GM12878 (cell line): ENCODE measurements at regions not wholly inside any gene's neighbourhood (a gene's known extent, or its start where the extent isn't known, plus 50 kb on each side); places are given as distances from the start of the nearest gene placed in this dataset.

ENCODE experiments used
- ATAC-seq: fragments of 200-7000 bp; cut with Tn5 transposase; 3 replicates; pipeline ENCODE4 v1.9.1; 2020; ENCODE audit warnings: mild to moderate bottlenecking, moderate library complexity
- BruUV-seq: library from RNA; stranded (reverse); fragments of 400-500 nt; replicated peaks from 2 replicates; lab custom pipeline; 2021; lab: Mats Ljungman, UMichigan
- CTCF ChIA-PET: fragments of 300-600 bp; sonication (Branson Sonifier 250); formaldehyde crosslinking; extraction: SDS; loops from one replicate; lab custom pipeline; 2021; ENCODE audit warnings: inconsistent platforms; lab: Yijun Ruan, JAX
- POLR2A ChIA-PET: fragments of 350-600 bp; formaldehyde crosslinking; extraction: SDS; loops from one replicate; lab custom pipeline; 2021; ENCODE audit warnings: inconsistent platforms; lab: Charles Lee
- RAD21 ChIA-PET: fragments of 300-600 bp; sonication (Branson Sonifier 250); formaldehyde crosslinking; loops from one replicate; lab custom pipeline; 2023; ENCODE audit warnings: antibody characterized with exemption; ENCODE audit not compliant: unreplicated experiment; lab: Charles Lee
- SMC1A ChIA-PET: fragments of 300-600 bp; sonication (Branson Sonifier 250); formaldehyde crosslinking; loops from one replicate; lab custom pipeline; 2023; ENCODE audit not compliant: unreplicated experiment, uncharacterized antibody; lab: Charles Lee
- DNase-seq: peaks from one replicate; pipeline ENCODE4 v3.0.0-alpha.2; 2011; ENCODE audit warnings: low read depth, low spot score
- FAIRE-seq: peaks from 3 replicates; lab custom pipeline; 2011; peaks lifted over from hg19 to GRCh38; lab: Jason Lieb, UNC
- H2AFZ ChIP-seq: 2 replicates; pipeline ENCODE4 v1.6.0; 2011; ENCODE audit warnings: low read depth, low read length, control low read depth; ENCODE audit not compliant: control insufficient read depth
- H3K27ac ChIP-seq: 2 replicates; pipeline ENCODE4 v1.5.1; 2011; ENCODE audit warnings: control low read depth; ENCODE audit not compliant: control insufficient read depth, insufficient read depth
- H3K27me3 ChIP-seq, 2 experiments: replicated peaks in 1 of 2; 2 replicates each; pipeline versions ENCODE4 v1.6.0 to v1.6.1; 2011; ENCODE audit warnings: low read length in 1 of 2; ENCODE audit not compliant: control insufficient read depth in 2 of 2, insufficient read depth in 2 of 2
- H3K36me3 ChIP-seq, 2 experiments: 2 replicates each; pipeline ENCODE4 v1.5.1; 2011; ENCODE audit warnings: low read length in 1 of 2; ENCODE audit not compliant: control insufficient read depth in 2 of 2, insufficient read depth in 2 of 2
- H3K4me1 ChIP-seq: 2 replicates; pipeline ENCODE4 v1.6.1; 2011; ENCODE audit warnings: mild to moderate bottlenecking, low read length, moderate library complexity, mixed read lengths; ENCODE audit not compliant: control insufficient read depth, insufficient read depth
- H3K4me2 ChIP-seq: 2 replicates; pipeline ENCODE4 v1.6.0; 2011; ENCODE audit warnings: control low read depth; ENCODE audit not compliant: control insufficient read depth, insufficient read depth
- H3K4me3 ChIP-seq: fragments of 200-600 bp; sonication (generic); 2 replicates; pipeline ENCODE4 v1.5.1; 2016
- H3K79me2 ChIP-seq: 2 replicates; pipeline ENCODE4 v1.6.0; 2011; ENCODE audit warnings: low read length; ENCODE audit not compliant: control insufficient read depth, insufficient read depth
- H3K9ac ChIP-seq: 2 replicates; pipeline ENCODE4 v1.8.0; 2011; ENCODE audit warnings: low read length, control low read depth, mixed read lengths; ENCODE audit not compliant: control insufficient read depth, insufficient read depth
- H3K9me3 ChIP-seq: replicated peaks from 3 replicates; pipeline ENCODE4 v1.5.1; 2011; ENCODE audit warnings: mild to moderate bottlenecking, low read length; ENCODE audit not compliant: control insufficient read depth, insufficient read depth
- H4K20me1 ChIP-seq: 2 replicates; pipeline ENCODE4 v1.6.0; 2011; ENCODE audit not compliant: control insufficient read depth, insufficient read depth
- BCL11A ChIP-seq: IDR thresholded peaks from 2 replicates; pipeline ENCODE4 v1.6.1; 2011; ENCODE audit warnings: low read depth, low read length
- BCL3 ChIP-seq: IDR thresholded peaks from 2 replicates; pipeline ENCODE4 v1.6.1; 2011; ENCODE audit warnings: borderline replicate concordance, low read depth, mild to moderate bottlenecking, moderate library complexity, low read length; ENCODE audit not compliant: insufficient read depth, poor library complexity, severe bottlenecking
- FOS ChIP-seq: IDR thresholded peaks from 3 replicates; pipeline ENCODE4 v1.6.1; 2011; ENCODE audit warnings: borderline replicate concordance; ENCODE audit not compliant: insufficient read length; ENCODE audit errors: extremely low read depth
- LARP7 ChIP-seq: fragments of 450-650 bp; IDR thresholded peaks from 2 replicates; pipeline ENCODE4 v1.6.1; 2017; ENCODE audit warnings: mild to moderate bottlenecking
- MEF2A ChIP-seq: IDR thresholded peaks from 2 replicates; pipeline ENCODE4 v1.6.1; 2011; ENCODE audit warnings: low read depth, mild to moderate bottlenecking, low read length, moderate library complexity; ENCODE audit not compliant: insufficient read depth
- PAX5 ChIP-seq: IDR thresholded peaks from 2 replicates; pipeline ENCODE4 v1.6.1; 2011; ENCODE audit warnings: low read depth, low read length, borderline replicate concordance
- POLR2AphosphoS2 ChIP-seq: IDR thresholded peaks from 2 replicates; pipeline ENCODE4 v1.6.1; 2011; ENCODE audit warnings: low read depth, mild to moderate bottlenecking, low read length, improper control_type of control experiment, moderate library complexity
- RAD51 ChIP-seq: fragments of 450-650 bp; IDR thresholded peaks from 2 replicates; pipeline ENCODE4 v1.6.1; 2016; ENCODE audit warnings: moderate library complexity, mild to moderate bottlenecking, inconsistent platforms
- SKIL ChIP-seq: fragments of 450-650 bp; IDR thresholded peaks from 2 replicates; pipeline ENCODE4 v1.6.1; 2017; ENCODE audit warnings: mild to moderate bottlenecking, low read depth, inconsistent platforms; ENCODE audit not compliant: poor library complexity, severe bottlenecking
- SMARCA5 ChIP-seq: fragments of 450-650 bp; IDR thresholded peaks from 2 replicates; pipeline ENCODE4 v1.6.1; 2017; ENCODE audit warnings: mild to moderate bottlenecking
- TAF1 ChIP-seq: IDR thresholded peaks from 2 replicates; pipeline ENCODE4 v1.6.1; 2011; ENCODE audit warnings: mild to moderate bottlenecking, low read depth, low read length, borderline replicate concordance
- ZNF384 ChIP-seq: IDR thresholded peaks from 2 replicates; pipeline ENCODE4 v1.6.1; 2012; ENCODE audit warnings: low read depth, mild to moderate bottlenecking, low read length, improper control_type of control experiment, borderline replicate concordance
- WGBS: methylation state at CpG from one replicate; pipeline ENCODE4 v1.1.6; 2016; ENCODE audit warnings: low lambda C conversion rate; ENCODE audit not compliant: insufficient replicate concordance, insufficient coverage; ENCODE audit errors: missing lambda C conversion rate; 5-methylcytosine and 5-hydroxymethylcytosine counted together
- in situ Hi-C: fragments of 300-500 bp; cut with MboI; formaldehyde crosslinking; loops from 9 replicates; pipeline ENCODE4 v1.14.3; 2018; ENCODE audit warnings: mixed read lengths
- intact Hi-C: fragments of 100-400 bp; cut with micrococcal nuclease; formaldehyde crosslinking; loops from one replicate; pipeline ENCODE4 v1.14.2; 2022; ENCODE audit not compliant: unreplicated experiment

GRCh38 chr6:125584468-125584939 is 164.9 kb upstream of the HEY2 start:
- 25% methylated on average over 9 of the region's 9 CpGs for WGBS
- CTCF ChIA-PET = interaction anchor here (1.1 kb wide), 1 partner anchor 169 kb away, joined by 3 read pairs; no protein-coding TSS in a partner anchor
- no peak overlapping the region for H2AFZ ChIP-seq
- H4K20me1 ChIP-seq = no peaks in the 10 kb centered on the region
- no peak overlapping the region for H3K4me2 ChIP-seq
- SMC1A ChIA-PET = no interaction called here
- FAIRE-seq (no peak), ATAC-seq (no peak), DNase-seq (no peak)
- in situ Hi-C loops = no loop called here
- H3K36me3 ChIP-seq = no peaks in the 10 kb centered on the region
- no TSS peak for BruUV-seq
- POLR2A ChIA-PET = no interaction called here
- no peaks in the 10 kb centered on the region for H3K9me3 ChIP-seq
- H3K27me3 ChIP-seq = peaks cover 0 to 2% of the 10 kb centered on the region in 2 experiments; a peak in 2 of 4 replicates
- no peak overlapping the region for H3K4me3 ChIP-seq
- no peak overlapping the region for H3K9ac ChIP-seq
- intact Hi-C loops = no loop called here
- H3K27ac ChIP-seq = no peak overlapping the region
- RAD21 ChIA-PET = no interaction called here
- no peaks in the 10 kb centered on the region for H3K79me2 ChIP-seq
- TF ChIP-seq PAX5 (no peak), BCL11A (no peak), MEF2A (no peak), TAF1 (no peak)
- H3K4me1 ChIP-seq = no peaks in the 10 kb centered on the region

GRCh38 chr6:125585470-125585869 is 164.0 kb upstream of the HEY2 start:
- no peaks in the 10 kb centered on the region for H4K20me1 ChIP-seq
- H3K79me2 ChIP-seq = no peaks in the 10 kb centered on the region
- no peak overlapping the region for H3K27ac ChIP-seq
- ChIA-PET CTCF (no interaction called here), SMC1A (no interaction called here), RAD21 (no interaction called here), POLR2A (no interaction called here)
- peaks cover 0 to 2% of the 10 kb centered on the region in 2 experiments; a peak in 2 of 4 replicates for H3K27me3 ChIP-seq
- ATAC-seq = no peak
- no peak overlapping the region for H3K9ac ChIP-seq
- no peak overlapping the region for H2AFZ ChIP-seq
- WGBS = 30% methylated on average over 4 of the region's 4 CpGs
- no peak for DNase-seq
- H3K4me1 ChIP-seq = no peaks in the 10 kb centered on the region
- no peaks in the 10 kb centered on the region for H3K36me3 ChIP-seq
- in situ Hi-C loops (no loop called here), intact Hi-C loops (no loop called here)
- H3K4me2 ChIP-seq = no peak overlapping the region
- no peak overlapping the region for H3K4me3 ChIP-seq
- no peaks in the 10 kb centered on the region for H3K9me3 ChIP-seq
- FAIRE-seq = no peak
- no TSS peak for BruUV-seq
- TF ChIP-seq RAD51 = no peak
- no peak for TF ChIP-seq LARP7
- TF ChIP-seq POLR2AphosphoS2 = no peak
- no peak for TF ChIP-seq SMARCA5
- no peak for TF ChIP-seq SKIL
- no peak for TF ChIP-seq ZNF384
- no peak for TF ChIP-seq FOS
- TF ChIP-seq BCL3 = no peak
